ENCODE measurements at regions not wholly inside any gene's neighbourhood (a gene's known extent, or its start where the extent isn't known, plus 50 kb on each side); places are given as distances from the start of the nearest gene placed in this dataset.
A peak's percentile ranks its signal among the peaks of the same experiment; 100 is the strongest.

DNA sequence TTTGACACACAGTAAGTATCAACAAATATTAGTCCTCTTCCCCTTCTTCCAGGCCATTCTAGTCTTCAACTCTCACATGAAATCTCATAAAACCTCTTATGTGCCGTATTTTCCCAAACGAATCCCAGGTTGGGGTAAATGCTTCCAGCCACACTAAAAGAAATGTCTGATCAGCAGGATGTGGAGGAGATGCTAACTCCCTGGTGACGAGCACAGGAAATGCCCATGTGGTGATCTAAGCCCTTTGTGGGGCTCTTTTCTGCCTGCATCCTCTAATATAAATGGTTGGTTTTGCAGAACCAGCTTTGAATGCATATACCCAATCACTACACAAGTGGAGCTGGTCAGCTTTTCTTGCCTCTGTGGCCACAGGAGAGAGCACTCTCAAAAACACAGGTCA is 498.2 kb upstream of the ERCC4 start:
- Mint-ChIP-seq H3K27ac (peak overlapping the region in 1 of 3 experiments; percentile 73; a peak in 1 of 7 replicates), H3K4me1 (peaks cover 6 to 19% of the 10 kb centered on the region in 2 experiments; a peak in 3 of 4 replicates), H3K36me3 (ENCODE audit: insufficient read depth in 1 of 3, low read depth in 3 of 3) (peaks cover 2 to 9% (median 5%) of the 10 kb centered on the region in 3 experiments; a peak in 5 of 7 replicates), H3K27me3 (ENCODE audit: low read depth) (no peaks in the 10 kb centered on the region), H3K4me3 (no peak overlapping the region), H3K9me3 (peaks cover 5% of the 10 kb centered on the region in 2 experiments; a peak in 3 of 5 replicates)
- DNase-seq = no peak
- H3K18ac ChIP-seq (ENCODE audit: insufficient read length, low read depth, low read length) = no peak overlapping the region
- no peaks in the 10 kb centered on the region for H3K79me1 ChIP-seq (ENCODE audit: insufficient read depth, low read depth, low read length, poor library complexity, severe bottlenecking)
- H2AK5ac ChIP-seq (ENCODE audit: insufficient read length, low read length) = no peak overlapping the region
- no peak overlapping the region for H4K91ac ChIP-seq (ENCODE audit: insufficient read length, low read depth, low read length)
- H3K27ac ChIP-seq (ENCODE audit: insufficient read length, low read depth, low read length) = no peak overlapping the region
- no peak overlapping the region for H3K56ac ChIP-seq (ENCODE audit: insufficient read length, low read depth, low read length)
- H2BK5ac ChIP-seq (ENCODE audit: insufficient read length, low read length) = no peak overlapping the region
- TF ChIP-seq, protein P1, sequence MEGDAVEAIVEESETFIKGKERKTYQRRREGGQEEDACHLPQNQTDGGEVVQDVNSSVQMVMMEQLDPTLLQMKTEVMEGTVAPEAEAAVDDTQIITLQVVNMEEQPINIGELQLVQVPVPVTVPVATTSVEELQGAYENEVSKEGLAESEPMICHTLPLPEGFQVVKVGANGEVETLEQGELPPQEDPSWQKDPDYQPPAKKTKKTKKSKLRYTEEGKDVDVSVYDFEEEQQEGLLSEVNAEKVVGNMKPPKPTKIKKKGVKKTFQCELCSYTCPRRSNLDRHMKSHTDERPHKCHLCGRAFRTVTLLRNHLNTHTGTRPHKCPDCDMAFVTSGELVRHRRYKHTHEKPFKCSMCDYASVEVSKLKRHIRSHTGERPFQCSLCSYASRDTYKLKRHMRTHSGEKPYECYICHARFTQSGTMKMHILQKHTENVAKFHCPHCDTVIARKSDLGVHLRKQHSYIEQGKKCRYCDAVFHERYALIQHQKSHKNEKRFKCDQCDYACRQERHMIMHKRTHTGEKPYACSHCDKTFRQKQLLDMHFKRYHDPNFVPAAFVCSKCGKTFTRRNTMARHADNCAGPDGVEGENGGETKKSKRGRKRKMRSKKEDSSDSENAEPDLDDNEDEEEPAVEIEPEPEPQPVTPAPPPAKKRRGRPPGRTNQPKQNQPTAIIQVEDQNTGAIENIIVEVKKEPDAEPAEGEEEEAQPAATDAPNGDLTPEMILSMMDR (conservative IDR thresholded peaks at IDR 0.05) = no peak
- no peak overlapping the region for H3T11ph ChIP-seq (ENCODE audit: low read length)
- H3K23ac ChIP-seq (ENCODE audit: insufficient read length, low read depth, low read length) = no peak overlapping the region
- WGBS (ENCODE audit: extremely low coverage, insufficient read length, low lambda C conversion rate) = no CpG with 5 or more reads among the region's 3 CpGs
- H3K4me2 ChIP-seq (ENCODE audit: insufficient read depth, insufficient read length, low read length) = no peak overlapping the region
- H3K27me3 ChIP-seq (ENCODE audit: insufficient read depth, low read length) = no peaks in the 10 kb centered on the region
- H4K20me1 ChIP-seq (ENCODE audit: control insufficient read depth, insufficient read depth, insufficient read length) = no peaks in the 10 kb centered on the region
- no peak overlapping the region for H4K5ac ChIP-seq (ENCODE audit: insufficient read length, low read depth, low read length)
- no peak overlapping the region for H2AFZ ChIP-seq (ENCODE audit: low read length)
- H3K14ac ChIP-seq (ENCODE audit: insufficient read depth, low read length) = no peak overlapping the region
- no peak overlapping the region for H2BK12ac ChIP-seq (ENCODE audit: insufficient read length, low read depth, low read length)
- H3K9me3 ChIP-seq (ENCODE audit: control insufficient read depth, low read depth, low read length) = no peaks in the 10 kb centered on the region
- H2BK15ac ChIP-seq (ENCODE audit: low read depth, low read length) = no peak overlapping the region
- H3K23me2 ChIP-seq (ENCODE audit: insufficient read length, low read depth, low read length, poor library complexity, severe bottlenecking) = no peaks in the 10 kb centered on the region
- H2BK20ac ChIP-seq (ENCODE audit: low read depth, low read length, poor library complexity, severe bottlenecking) = no peak overlapping the region
- no peak overlapping the region for H3K9ac ChIP-seq (ENCODE audit: extremely low read depth, insufficient read length, low read length)
- H3K79me2 ChIP-seq (ENCODE audit: insufficient read depth, low read length) = no peaks in the 10 kb centered on the region
- no peak overlapping the region for H4K8ac ChIP-seq (replicated peaks; ENCODE audit: insufficient read length, low read depth, low read length)
- no peak overlapping the region for H3K4ac ChIP-seq (ENCODE audit: low read depth, low read length)
- H3K4me1 ChIP-seq (ENCODE audit: insufficient read depth, low read length) = no peaks in the 10 kb centered on the region
- no peak overlapping the region for H2BK120ac ChIP-seq (ENCODE audit: low read depth, low read length, poor library complexity, severe bottlenecking)
